Stimulated activated CD4-positive, alpha-beta T cell treated with anti-CD3 and anti-CD28 coated beads, TNF-alpha, amount 100 ng/mL, for 24 hours (primary cell): ENCODE measurements at regions not wholly inside any gene's neighbourhood (a gene's known extent, or its start where the extent isn't known, plus 50 kb on each side); places are given as distances from the start of the nearest gene placed in this dataset.
"Not testable (repeated sequence)": the region's sequence is repeated elsewhere in the genome, so short reads cannot be mapped to it uniquely, and the experiment has no call there.

Experiments
- DNase-seq, 3 experiments: peaks; one replicate each; pipeline ENCODE4 v3.0.0-alpha.2; 2020; ENCODE audit warnings: low read depth in 3 of 3

GRCh38 chr6:2611092-2611491 is 139.6 kb downstream of the MYLK4 start:
- DNase-seq, result no peak

DNA sequence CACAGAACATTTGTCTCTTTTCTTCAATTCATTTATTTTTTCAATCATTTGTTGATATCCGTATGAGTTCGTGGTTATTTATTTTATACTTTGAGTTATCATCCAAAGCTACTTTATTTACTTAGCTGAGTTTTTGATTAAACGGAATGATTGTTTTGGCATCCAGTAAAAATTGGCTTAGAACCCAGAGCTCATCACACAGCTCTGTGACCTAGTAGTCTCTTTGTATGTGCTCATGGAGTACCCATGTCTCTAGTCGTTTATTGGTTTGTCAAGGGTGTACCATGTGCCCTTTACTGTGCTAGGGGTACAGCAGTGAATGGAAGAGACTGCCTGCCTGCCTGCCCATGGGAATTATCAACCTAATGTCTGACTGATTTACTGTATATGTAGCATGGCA is 142.2 kb downstream of the MYLK4 start:
- DNase-seq, result no peak

DNA sequence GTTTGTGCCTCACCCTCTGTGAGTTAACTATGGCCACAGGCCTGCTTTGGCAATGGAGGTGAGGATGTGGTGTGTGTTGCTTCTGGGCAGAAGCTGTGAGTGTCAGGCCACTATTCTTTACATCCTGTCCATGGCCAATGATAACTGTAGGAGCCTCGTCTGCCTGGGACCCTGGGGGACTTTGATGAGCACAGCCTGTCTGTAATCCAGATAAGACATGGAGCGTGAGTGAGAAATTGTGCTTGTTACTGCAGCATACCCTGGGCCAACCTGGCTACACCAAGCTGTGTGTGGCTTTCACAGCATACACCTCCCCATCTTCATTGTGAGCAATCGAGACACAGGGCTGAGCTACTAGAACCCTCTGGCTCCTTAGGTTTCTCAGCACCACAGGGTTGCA is 150.4 kb downstream of the MYLK4 start:
- DNase-seq, result no peak

- DNase-seq, result no peak
These were observed 150.9 kb downstream of the MYLK4 start for GRCh38 chr6:2599817-2600216.

- DNase-seq, result no peak
These were observed 151.9 kb downstream of the MYLK4 start for GRCh38 chr6:2598867-2599266.

DNA sequence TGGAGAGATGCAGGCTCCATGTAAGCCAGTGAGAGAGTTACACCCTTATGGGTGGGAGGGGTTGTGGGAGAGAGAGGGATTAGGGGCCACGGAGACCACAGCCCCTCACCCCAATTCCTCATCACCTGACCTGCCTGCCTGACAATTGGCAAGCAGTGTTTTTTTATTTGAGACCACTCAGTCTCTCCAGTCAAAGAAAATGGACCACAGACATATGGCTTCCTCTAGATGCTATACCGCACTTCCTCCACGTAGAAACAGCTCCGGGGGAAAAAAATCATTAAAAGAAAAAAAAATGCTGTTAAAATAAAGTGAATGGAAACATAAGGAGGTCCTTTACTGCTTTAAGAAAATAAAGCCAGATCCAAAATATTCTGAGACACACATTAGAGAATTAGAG is 152.7 kb downstream of the MYLK4 start:
- no peak for DNase-seq

DNA sequence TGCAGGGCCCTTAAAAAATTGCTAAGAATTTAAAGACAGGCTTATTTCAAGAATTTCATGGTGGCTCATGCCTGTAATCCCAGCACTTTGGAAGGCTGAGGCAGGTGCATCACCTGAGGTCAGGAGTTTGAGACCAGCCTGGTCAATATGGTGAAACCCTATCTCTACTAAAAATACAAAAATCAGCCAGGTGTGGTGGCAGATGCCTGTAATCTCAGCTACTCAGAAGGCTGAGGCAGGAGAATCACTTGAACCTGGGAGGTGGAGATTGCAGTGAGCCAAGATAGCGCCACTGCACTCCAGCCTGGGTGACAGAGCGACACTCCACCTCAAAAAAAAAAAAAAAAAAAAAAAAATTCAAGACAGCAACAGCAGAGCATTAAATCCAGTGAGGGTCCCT is 153.3 kb downstream of the MYLK4 start:
- DNase-seq, result not testable (repeated sequence)

GRCh38 chr6:2596222-2596621 is 154.5 kb downstream of the MYLK4 start:
- no peak for DNase-seq

DNA sequence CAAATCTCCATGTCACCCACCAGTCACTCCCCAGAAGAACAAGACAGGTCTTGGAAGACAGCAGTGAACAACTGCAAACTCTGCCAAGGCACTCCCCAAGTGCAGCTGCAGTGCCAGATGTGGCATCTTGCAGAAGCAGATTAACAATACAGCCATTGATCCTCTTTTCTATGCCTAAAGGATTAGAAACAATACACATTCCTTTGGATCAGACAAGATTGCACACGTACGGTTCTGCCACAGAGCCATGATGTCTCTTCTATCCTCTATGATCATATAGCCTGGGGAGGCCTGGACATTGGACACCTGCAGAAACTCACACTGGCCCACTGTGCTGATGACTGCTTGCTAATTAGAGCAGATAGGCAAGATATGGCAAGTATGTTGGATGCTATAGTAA is 155.9 kb downstream of the MYLK4 start:
- no peak for DNase-seq

DNA sequence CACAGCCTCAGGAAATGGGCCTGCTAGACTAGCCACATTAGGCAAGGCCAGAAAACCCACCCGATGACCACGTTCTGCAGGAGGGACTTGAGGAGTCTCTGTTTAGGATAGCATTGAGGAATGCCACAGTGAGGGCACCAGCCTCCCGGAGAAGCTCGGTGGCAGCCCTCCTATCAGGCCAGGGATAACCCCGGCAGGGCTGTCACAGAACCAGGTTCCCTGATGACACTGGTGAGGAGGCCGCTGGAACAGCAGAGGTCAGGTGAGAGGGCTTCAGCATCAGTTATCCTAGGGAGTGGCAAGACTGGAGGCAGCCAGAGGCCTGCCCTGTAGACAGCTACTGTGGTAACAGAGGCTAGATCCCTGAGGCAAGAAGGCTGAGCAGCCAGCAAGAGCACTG is 157.6 kb downstream of the MYLK4 start:
- no peak for DNase-seq

DNA sequence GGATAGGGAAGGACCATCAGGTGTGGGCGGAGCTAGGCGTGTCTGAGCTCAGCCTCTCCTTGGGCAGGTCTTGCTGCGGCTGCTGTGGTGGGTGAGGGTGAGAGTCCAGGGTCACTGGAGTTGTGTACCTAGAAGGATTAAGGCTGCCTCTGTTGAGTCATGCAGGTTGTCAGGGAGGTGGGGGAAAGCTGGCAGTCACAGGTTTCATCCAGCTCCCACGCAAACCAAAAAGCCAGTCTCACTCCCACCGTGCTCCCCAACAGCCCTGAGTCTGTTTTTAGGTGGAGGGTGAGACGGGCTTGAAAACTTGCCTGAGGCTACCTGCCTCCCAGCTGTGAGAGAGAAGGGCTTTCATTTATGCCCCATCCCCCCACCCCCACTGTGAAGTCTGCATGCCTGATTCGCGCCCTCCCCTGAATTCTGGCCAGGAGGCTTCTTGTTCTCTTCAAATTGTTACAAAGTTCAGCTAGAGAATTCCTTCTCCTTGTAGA is 161.5 kb downstream of the MYLK4 start:
- no peak for DNase-seq

- DNase-seq, result no peak
These were observed 167.3 kb downstream of the MYLK4 start for GRCh38 chr6:2583459-2583858.

DNA sequence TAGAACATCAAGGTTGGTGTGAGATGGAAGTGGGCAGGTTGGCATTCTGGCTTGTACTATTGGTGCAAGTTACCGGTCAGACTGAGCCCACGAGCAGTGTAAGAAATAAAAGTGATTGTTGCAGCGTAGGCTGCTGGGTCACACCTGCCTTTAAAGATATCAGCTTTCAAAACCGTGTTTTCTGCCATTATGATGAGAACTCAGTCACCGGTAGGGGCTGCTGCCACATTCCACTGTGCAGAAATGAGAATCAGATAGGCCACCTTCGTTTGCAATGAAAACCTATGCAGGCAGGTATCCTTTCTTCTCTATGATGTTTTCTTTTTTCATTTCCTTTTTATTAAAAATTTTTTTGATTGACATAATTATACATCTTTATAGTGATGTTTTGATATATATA is 168.5 kb downstream of the MYLK4 start:
- DNase-seq, result no peak

- DNase-seq, result no peak
These were observed 169.1 kb downstream of the MYLK4 start for GRCh38 chr6:2581611-2582010.

DNA sequence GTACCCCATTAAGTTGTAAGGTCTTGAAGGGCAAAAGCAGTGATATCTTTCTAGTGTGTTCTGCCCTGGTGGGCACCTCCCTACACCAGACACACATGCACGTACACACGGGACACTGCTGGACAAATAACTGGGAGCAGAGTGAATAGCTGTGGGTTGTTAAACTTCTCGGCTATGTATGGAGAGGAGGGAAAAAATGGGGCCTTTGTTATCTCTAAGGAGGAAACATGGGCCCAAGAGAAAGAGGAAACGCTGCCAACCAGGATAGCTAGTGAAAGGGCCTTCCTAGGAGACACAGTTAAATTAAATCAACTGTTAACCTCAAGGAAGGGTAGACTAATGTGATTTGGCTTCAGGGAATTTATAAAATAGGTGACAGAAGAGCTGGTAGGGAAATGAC is 169.7 kb downstream of the MYLK4 start:
- no peak for DNase-seq

- DNase-seq, result no peak
These were observed 170.7 kb downstream of the MYLK4 start for GRCh38 chr6:2579804-2580570.

- no peak for DNase-seq
These were observed 171.4 kb downstream of the MYLK4 start for GRCh38 chr6:2579241-2579761.

- DNase-seq, result no peak
These were observed 172.0 kb downstream of the MYLK4 start for GRCh38 chr6:2578767-2579166.

- DNase-seq, result no peak
These were observed 174.2 kb downstream of the MYLK4 start for GRCh38 chr6:2576499-2576898.

DNA sequence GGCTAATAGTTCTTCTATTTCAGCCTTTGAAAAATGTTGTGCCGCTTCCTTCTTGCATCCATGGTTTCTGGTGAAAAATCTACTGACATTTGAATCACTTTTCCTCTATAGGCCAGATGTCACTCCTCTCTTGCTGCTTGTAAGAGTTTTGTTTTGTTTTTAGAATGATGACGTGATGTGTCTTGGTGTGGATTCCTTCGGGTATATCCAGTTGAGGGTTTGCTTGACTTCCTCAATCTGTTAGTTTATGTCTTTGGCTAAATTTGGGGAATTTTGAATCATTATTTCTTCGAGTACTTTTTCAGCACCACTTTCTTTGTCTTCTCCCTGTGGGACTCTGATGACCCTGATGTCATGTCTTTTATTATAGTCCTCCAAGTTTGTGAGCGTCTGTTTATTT is 175.5 kb downstream of the MYLK4 start:
- no peak for DNase-seq

DNA sequence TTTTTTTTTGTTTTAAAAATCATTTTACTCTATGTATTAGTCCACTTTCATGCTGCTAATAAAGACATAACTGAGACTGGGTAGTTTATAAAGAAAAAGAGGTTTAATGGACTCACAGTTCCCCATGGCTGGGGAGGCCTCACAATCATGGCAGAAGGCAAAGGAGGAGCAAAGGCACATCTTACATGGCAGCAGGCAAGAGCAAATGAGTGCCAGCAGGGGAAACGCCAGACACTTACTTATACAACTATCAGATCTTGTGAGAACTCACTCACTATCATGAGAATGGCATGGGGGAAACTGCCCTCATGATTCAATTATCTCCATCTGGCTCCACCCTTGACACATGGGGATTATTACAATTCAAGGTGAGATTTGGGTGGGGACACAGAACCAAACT is 181.3 kb downstream of the MYLK4 start:
- DNase-seq, result not testable (repeated sequence)

GRCh38 chr6:2566048-2566447 is 184.7 kb downstream of the MYLK4 start:
- DNase-seq, result no peak

- no peak for DNase-seq
These were observed 185.2 kb downstream of the MYLK4 start for GRCh38 chr6:2565499-2565898.

GRCh38 chr6:2563635-2564034 is 187.1 kb downstream of the MYLK4 start:
- DNase-seq, result peak in 1 of 3 experiments; percentile 18
